ENCODE measurements at regions not wholly inside any gene's neighbourhood (a gene's known extent, or its start where the extent isn't known, plus 50 kb on each side); places are given as distances from the start of the nearest gene placed in this dataset.

DNA sequence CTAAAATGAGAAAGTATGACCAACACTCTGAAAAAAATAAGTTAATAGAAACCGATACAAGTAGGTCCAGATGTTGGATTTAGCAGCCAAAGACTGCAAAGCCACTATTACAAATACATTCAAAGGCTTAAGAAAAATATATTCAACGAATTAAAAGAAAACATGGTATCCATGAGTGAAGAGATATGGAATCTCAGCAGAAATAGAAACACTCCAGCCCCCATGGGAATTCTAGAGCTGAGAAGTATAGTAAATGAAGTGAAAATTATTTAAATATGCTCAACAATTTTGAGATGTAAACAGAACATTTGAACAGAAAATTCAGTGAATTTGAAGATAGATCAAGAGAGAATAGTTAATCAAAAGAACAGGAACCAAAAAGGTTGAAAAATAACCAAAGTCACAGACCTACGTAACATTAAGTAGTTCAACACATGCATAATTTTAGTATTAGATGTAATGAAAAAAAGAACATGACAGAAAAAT, 72.0 kb upstream of the WIPF3 start:
- no peak for TF ChIP-seq POLR2A (IDR thresholded peaks at IDR 0.05; ENCODE audit: extremely low read depth, insufficient read length)
- no peak for TF ChIP-seq CTCF (IDR thresholded peaks at IDR 0.05; ENCODE audit: low read depth, low read length)
- TF ChIP-seq, protein P1, sequence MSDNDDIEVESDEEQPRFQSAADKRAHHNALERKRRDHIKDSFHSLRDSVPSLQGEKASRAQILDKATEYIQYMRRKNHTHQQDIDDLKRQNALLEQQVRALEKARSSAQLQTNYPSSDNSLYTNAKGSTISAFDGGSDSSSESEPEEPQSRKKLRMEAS (IDR thresholded peaks at IDR 0.05; ENCODE audit: low read depth, low read length) = no peak
